Psoas muscle (tissue), 7 donors: ENCODE measurements at regions not wholly inside any gene's neighbourhood (a gene's known extent, or its start where the extent isn't known, plus 50 kb on each side); places are given as distances from the start of the nearest gene placed in this dataset.

Experiments
- ATAC-seq, 4 donors: fragments of 200-7000 bp; cut with Tn5 transposase; one replicate each; pipeline ENCODE4 v1.9.1; 2020; ENCODE audit warnings: moderate library complexity in 3 of 4, mild to moderate bottlenecking in 2 of 4
- DNase-seq, 2 donors: peaks; one replicate each; pipeline ENCODE4 v3.0.0-alpha.2; 2020
- H3K27ac ChIP-seq: fragments of 200-600 bp; one replicate; pipeline ENCODE4 v1.8.0; 2022
- H3K27me3 ChIP-seq, 3 donors: fragments of 200-600 bp in 1 of 3; one replicate each; pipeline versions ENCODE4 v1.6.1 to v1.8.0; 2013 to 2022; ENCODE audit warnings: low read length in 2 of 3, mild to moderate bottlenecking in 2 of 3, moderate library complexity in 1 of 3; ENCODE audit not compliant: insufficient read depth in 3 of 3
- H3K36me3 ChIP-seq, 2 donors: fragments of 200-600 bp in 1 of 2; one replicate each; pipeline versions ENCODE4 v1.6.1 to v1.8.0; 2013 to 2022; ENCODE audit warnings: low read depth in 1 of 2, mild to moderate bottlenecking in 1 of 2, moderate library complexity in 1 of 2; ENCODE audit not compliant: insufficient read depth in 1 of 2
- H3K4me1 ChIP-seq: fragments of 200-600 bp; one replicate; pipeline ENCODE4 v1.8.0; 2022
- H3K4me3 ChIP-seq: fragments of 200-600 bp; one replicate; pipeline ENCODE4 v1.8.0; 2022; ENCODE audit warnings: mild to moderate bottlenecking
- H3K9me3 ChIP-seq: fragments of 200-600 bp; one replicate; pipeline ENCODE4 v1.8.0; 2022
- WGBS, 3 donors: extraction: QIAGEN DNeasy Blood & Tissue Kit; methylation state at CpG; one replicate each; pipeline versions ENCODE4 v1.1.6 to v1.1.7; 2013; 5-methylcytosine and 5-hydroxymethylcytosine counted together
- intact Hi-C, 2 donors: fragments of 100-400 bp; cut with DNase I; formaldehyde crosslinking; loops; one replicate each; pipeline versions ENCODE4 v1.11.0 to v1.14.2; 2022
- TF ChIP-seq, protein P1 (sequence below): fragments of 200-600 bp; IDR thresholded peaks from one replicate; pipeline ENCODE4 v1.8.0; 2022; ENCODE audit warnings: antibody characterized with exemption
- donor health status: healthy with polysubstance abuse.
- donor health status: DM: no; HTN: no; CAD: no; lungs with moderate emphysema.
- donor health status: Bipolar disorder and iron deficiency.
- donor health status: healthy.
- donor health status: DM: yes; HTN: yes; CAD: no.
- donor health status: DM: no; HTN: no; CAD: no.
- donor health status: DM: yes; HTN: yes; CAD: no.

DNA sequence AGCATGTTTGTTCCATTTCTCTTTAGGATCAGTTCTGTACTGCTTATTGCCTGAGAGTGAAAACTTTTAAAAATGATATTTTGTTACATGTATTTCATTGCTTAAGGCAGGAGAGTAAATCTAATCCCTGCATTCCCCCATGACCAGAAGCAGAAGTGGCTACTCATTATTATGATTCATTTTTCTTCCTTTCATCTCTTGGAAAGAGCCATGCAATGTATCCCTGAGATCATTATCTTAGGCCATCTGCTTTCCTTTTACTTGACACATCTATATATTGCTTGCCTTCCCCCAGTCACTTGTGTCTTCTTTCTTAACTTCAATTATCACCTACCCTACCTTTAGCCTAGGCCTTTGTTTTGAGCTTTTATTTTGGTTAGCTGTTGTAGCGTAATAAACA, 430.4 kb upstream of the CHRM3 start:
- intact Hi-C loops: no loop called here
- Histone ChIP-seq H3K36me3 (no peaks in the 10 kb centered on the region), H3K9me3 (no peaks in the 10 kb centered on the region), H3K4me3 (no peak overlapping the region), H3K27ac (no peak overlapping the region), H3K27me3 (no peaks in the 10 kb centered on the region), H3K4me1 (no peaks in the 10 kb centered on the region)
- 89 to 98% (median 92%) methylated on average over 1 of the region's 1 CpG for WGBS, 3 donors
- DNase-seq (no peak), ATAC-seq (no peak)
- TF ChIP-seq, protein P1, sequence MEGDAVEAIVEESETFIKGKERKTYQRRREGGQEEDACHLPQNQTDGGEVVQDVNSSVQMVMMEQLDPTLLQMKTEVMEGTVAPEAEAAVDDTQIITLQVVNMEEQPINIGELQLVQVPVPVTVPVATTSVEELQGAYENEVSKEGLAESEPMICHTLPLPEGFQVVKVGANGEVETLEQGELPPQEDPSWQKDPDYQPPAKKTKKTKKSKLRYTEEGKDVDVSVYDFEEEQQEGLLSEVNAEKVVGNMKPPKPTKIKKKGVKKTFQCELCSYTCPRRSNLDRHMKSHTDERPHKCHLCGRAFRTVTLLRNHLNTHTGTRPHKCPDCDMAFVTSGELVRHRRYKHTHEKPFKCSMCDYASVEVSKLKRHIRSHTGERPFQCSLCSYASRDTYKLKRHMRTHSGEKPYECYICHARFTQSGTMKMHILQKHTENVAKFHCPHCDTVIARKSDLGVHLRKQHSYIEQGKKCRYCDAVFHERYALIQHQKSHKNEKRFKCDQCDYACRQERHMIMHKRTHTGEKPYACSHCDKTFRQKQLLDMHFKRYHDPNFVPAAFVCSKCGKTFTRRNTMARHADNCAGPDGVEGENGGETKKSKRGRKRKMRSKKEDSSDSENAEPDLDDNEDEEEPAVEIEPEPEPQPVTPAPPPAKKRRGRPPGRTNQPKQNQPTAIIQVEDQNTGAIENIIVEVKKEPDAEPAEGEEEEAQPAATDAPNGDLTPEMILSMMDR: no peak

DNA sequence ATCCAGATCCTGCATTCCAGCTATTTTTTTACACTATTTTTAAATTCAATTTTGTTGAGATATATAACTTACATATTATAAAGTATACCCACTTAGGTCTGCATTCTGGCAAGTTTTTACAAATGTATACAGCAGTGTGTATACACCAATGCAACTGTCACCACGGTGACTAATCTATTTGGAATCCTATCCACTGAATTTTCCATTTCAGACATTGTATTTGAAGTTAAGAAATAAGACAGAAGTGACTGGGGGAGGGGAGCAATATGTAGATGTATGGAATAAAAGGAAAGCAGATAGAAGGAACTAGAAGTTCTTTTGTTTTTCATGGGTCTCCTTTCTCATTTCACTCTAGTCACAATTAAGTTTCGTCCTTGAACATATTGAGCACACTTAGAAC, 431.5 kb upstream of the CHRM3 start:
- ATAC-seq: no peak
- H3K4me1 ChIP-seq: no peaks in the 10 kb centered on the region
- WGBS, 3 donors: 63 to 66% (median 64%) methylated on average over 2 of the region's 2 CpGs

DNA sequence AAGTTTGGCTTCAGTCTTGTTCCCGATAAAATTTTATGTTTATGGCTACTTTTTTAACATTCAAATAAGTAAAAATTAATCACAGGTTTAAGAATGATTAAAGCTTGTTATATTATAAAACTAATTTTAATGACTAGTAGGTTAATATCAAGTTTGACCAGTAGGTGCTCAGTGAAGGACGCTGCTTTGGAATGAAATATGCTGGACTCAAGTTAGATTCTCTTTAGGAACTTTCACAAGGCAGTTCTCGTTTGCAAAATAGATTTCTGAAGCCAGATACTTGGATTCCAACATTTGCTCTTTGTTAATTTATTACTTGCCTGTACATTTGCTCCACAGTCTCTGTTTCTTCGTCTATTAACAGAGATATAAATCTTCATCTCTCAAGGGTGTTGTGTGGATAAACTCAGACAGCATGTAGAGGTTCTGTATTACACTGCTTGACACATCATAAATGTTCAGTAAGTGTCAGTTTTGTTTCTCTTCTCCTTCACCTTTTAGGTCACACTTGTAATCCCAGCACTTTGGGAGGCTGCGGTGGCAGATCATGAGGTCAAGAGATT, 432.8 kb upstream of the CHRM3 start:
- no peaks in the 10 kb centered on the region for H3K4me1 ChIP-seq
- H3K4me3 ChIP-seq: no peak overlapping the region
- no peaks in the 10 kb centered on the region for H3K9me3 ChIP-seq
- H3K36me3 ChIP-seq: no peaks in the 10 kb centered on the region
- no peaks in the 10 kb centered on the region for H3K27me3 ChIP-seq
- 65 to 69% (median 66%) methylated on average over 5 of the region's 5 CpGs for WGBS, 3 donors
- intact Hi-C loops: no loop called here
- no peak overlapping the region for H3K27ac ChIP-seq
- TF ChIP-seq, protein P1: no peak
- no peak for ATAC-seq
- DNase-seq: no peak

More for the DNA sequence above, 431.5 kb upstream of the CHRM3 start:
- TF ChIP-seq, protein P1: no peak
- Histone ChIP-seq H3K9me3 (no peaks in the 10 kb centered on the region), H3K27me3 (no peaks in the 10 kb centered on the region), H3K27ac (no peak overlapping the region), H3K36me3 (no peaks in the 10 kb centered on the region), H3K4me3 (no peak overlapping the region)
- intact Hi-C loops: no loop called here
- DNase-seq: no peak

DNA sequence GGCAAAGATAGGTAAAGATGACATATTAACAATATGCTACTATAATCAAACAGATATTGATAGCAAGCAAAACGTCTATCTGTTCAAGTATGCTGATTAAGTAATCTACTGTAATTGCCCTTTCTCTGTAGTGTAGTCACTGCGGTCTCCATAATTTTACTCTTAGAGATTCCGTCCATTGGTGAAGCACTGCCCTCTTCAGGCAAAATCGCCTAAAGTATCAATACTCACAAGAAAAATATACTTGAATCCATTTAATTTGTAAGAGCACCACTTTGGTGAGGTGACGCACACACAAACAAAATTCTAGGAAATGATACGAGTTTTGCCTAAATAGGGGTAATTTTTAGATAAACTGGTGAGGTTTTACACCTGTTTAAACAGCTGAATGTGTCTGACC, 434.6 kb upstream of the CHRM3 start:
- WGBS, 3 donors: 41 to 47% (median 43%) methylated on average over 6 of the region's 6 CpGs
- H3K27ac ChIP-seq: no peak overlapping the region
- DNase-seq: no peak
- intact Hi-C loops: no loop called here
- H3K4me1 ChIP-seq: no peaks in the 10 kb centered on the region
- H3K9me3 ChIP-seq: no peaks in the 10 kb centered on the region
- H3K4me3 ChIP-seq: no peak overlapping the region
- no peak for ATAC-seq
- no peaks in the 10 kb centered on the region for H3K27me3 ChIP-seq
- TF ChIP-seq, protein P1: no peak
- no peaks in the 10 kb centered on the region for H3K36me3 ChIP-seq

DNA sequence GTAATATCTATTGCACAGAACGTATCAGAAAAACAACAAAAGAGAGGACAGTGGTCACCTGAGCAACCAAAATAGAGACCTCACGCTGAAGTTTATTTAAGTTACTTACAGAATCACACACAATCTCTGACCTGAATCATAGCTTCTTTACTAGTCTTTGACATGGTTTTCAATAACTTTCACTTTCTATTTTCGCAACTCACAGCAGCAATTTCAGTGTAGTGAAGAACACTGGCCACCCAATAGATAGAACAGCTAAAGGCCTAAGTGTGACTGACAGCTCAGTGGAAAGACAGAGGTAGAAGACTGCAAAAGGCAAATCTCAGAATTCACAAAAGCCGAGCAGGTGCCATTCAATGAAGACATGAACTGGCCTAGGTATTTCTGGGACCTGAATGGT, 435.6 kb upstream of the CHRM3 start:
- intact Hi-C loops: no loop called here
- DNase-seq (no peak), ATAC-seq (no peak)
- Histone ChIP-seq H3K27ac (no peak overlapping the region), H3K36me3 (no peaks in the 10 kb centered on the region), H3K4me3 (no peak overlapping the region), H3K4me1 (no peaks in the 10 kb centered on the region), H3K9me3 (no peaks in the 10 kb centered on the region), H3K27me3 (no peaks in the 10 kb centered on the region)
- 58 to 67% (median 60%) methylated on average over 4 of the region's 4 CpGs for WGBS, 3 donors
- TF ChIP-seq, protein P1: no peak
